OCI-LY7 (cell line): ENCODE measurements at regions not wholly inside any gene's neighbourhood (a gene's known extent, or its start where the extent isn't known, plus 50 kb on each side); places are given as distances from the start of the nearest gene placed in this dataset.

Experiments
- EZH2phosphoT487 ChIP-seq: fragments of 200-600 bp; sonication (generic); IDR thresholded peaks from 2 replicates; pipeline ENCODE4 v1.6.1; 2018; ENCODE audit warnings: low read depth, borderline replicate concordance, mild to moderate bottlenecking, mixed run types, antibody characterized with exemption, low read length, moderate library complexity, mixed read lengths
- TF ChIP-seq, protein P1 (sequence below): fragments of 200-600 bp; sonication (generic); conservative IDR thresholded peaks from 2 replicates; pipeline ENCODE4 v1.5.1; 2014; ENCODE audit warnings: mild to moderate bottlenecking, antibody characterized with exemption, low read length, moderate library complexity, mixed read lengths

DNA sequence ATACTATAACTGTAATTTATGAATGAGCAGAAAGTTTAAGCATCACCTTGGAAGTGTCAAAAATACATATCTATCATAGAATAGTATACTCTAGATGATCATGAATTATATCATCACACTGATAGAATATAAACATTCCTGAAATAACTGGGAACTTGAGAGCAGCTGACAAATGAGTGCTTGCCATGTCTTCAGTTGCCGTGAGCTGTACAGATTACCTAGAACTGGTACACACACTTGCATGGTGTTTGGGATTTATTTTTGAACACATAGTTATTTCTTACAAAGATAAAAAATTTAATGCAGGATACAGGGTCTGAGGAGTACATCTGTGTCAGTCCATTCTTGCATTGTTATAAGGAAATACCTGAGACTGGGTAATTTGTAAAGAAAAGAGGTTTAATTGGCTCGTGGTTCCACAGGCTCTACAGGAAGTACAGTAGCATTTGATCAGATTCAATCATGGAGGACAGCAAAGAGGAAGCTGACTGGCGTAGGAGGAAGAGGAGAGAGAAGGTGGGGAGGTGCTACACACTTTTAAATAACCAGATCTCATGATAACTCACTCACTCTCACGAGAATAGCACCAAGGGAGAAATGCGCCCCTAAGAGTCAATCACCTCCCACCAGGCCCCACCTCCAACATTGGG is 60.4 kb upstream of the MBNL2 start:
- TF ChIP-seq, protein P1, sequence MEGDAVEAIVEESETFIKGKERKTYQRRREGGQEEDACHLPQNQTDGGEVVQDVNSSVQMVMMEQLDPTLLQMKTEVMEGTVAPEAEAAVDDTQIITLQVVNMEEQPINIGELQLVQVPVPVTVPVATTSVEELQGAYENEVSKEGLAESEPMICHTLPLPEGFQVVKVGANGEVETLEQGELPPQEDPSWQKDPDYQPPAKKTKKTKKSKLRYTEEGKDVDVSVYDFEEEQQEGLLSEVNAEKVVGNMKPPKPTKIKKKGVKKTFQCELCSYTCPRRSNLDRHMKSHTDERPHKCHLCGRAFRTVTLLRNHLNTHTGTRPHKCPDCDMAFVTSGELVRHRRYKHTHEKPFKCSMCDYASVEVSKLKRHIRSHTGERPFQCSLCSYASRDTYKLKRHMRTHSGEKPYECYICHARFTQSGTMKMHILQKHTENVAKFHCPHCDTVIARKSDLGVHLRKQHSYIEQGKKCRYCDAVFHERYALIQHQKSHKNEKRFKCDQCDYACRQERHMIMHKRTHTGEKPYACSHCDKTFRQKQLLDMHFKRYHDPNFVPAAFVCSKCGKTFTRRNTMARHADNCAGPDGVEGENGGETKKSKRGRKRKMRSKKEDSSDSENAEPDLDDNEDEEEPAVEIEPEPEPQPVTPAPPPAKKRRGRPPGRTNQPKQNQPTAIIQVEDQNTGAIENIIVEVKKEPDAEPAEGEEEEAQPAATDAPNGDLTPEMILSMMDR: no peak
- no peak for TF ChIP-seq EZH2phosphoT487
